IMR-90 (cell line): ENCODE measurements at regions not wholly inside any gene's neighbourhood (a gene's known extent, or its start where the extent isn't known, plus 50 kb on each side); places are given as distances from the start of the nearest gene placed in this dataset.

Source experiments
- BHLHE40 ChIP-seq: fragments of 150-350 bp; IDR thresholded peaks from 2 replicates; pipeline ENCODE4 v1.6.1; 2016; ENCODE audit warnings: mild to moderate bottlenecking, low read depth, low read length
- CHD1 ChIP-seq: IDR thresholded peaks from 2 replicates; pipeline ENCODE4 v1.6.1; 2012; ENCODE audit warnings: low read depth, low read length, improper control_type of control experiment
- CTCF ChIP-seq: conservative IDR thresholded peaks from 2 replicates; pipeline ENCODE4 v1.5.1; 2012; ENCODE audit warnings: mild to moderate bottlenecking, low read depth, low read length, improper control_type of control experiment
- ELK1 ChIP-seq: fragments of 150-350 bp; IDR thresholded peaks from 2 replicates; pipeline ENCODE4 v1.6.1; 2016; ENCODE audit warnings: low read depth, mild to moderate bottlenecking, low read length, moderate library complexity, borderline replicate concordance
- FOS ChIP-seq: fragments of 150-350 bp; IDR thresholded peaks from 2 replicates; pipeline ENCODE4 v1.6.1; 2016; ENCODE audit warnings: low read depth, low read length
- MAFK ChIP-seq: IDR thresholded peaks from 2 replicates; pipeline ENCODE4 v1.6.1; 2012; ENCODE audit warnings: low read depth, low read length, improper control_type of control experiment
- MXI1 ChIP-seq: IDR thresholded peaks from 2 replicates; pipeline ENCODE4 v1.6.1; 2012; ENCODE audit warnings: low read depth, mild to moderate bottlenecking, low read length, moderate library complexity, borderline replicate concordance
- NFE2L2 ChIP-seq: fragments of 150-350 bp; IDR thresholded peaks from 2 replicates; pipeline ENCODE4 v1.6.1; 2016; ENCODE audit warnings: low read depth, mild to moderate bottlenecking, low read length
- POLR2A ChIP-seq: IDR thresholded peaks from 2 replicates; pipeline ENCODE4 v1.6.1; 2012; ENCODE audit warnings: mild to moderate bottlenecking, low read depth, low read length
- RAD21 ChIP-seq: IDR thresholded peaks from 2 replicates; pipeline ENCODE4 v1.6.1; 2012; ENCODE audit warnings: low read length, improper control_type of control experiment
- RCOR1 ChIP-seq: IDR thresholded peaks from 2 replicates; pipeline ENCODE4 v1.6.1; 2012; ENCODE audit warnings: mild to moderate bottlenecking, low read length, improper control_type of control experiment; ENCODE audit not compliant: insufficient replicate concordance
- RFX5 ChIP-seq: IDR thresholded peaks from 2 replicates; pipeline ENCODE4 v1.8.0; 2012; ENCODE audit warnings: low read depth, mild to moderate bottlenecking, low read length, moderate library complexity
- SMC3 ChIP-seq: fragments of 150-350 bp; IDR thresholded peaks from 2 replicates; pipeline ENCODE4 v1.6.1; 2016; ENCODE audit warnings: low read depth, mild to moderate bottlenecking, antibody characterized with exemption, low read length, moderate library complexity
- USF2 ChIP-seq: fragments of 150-350 bp; IDR thresholded peaks from 2 replicates; pipeline ENCODE4 v1.6.1; 2017; ENCODE audit warnings: mild to moderate bottlenecking, antibody characterized with exemption, low read length, low read depth

GRCh38 chr6:26243132-26243531, 121.9 kb upstream of the BTN3A2 start:
- no peak for TF ChIP-seq CTCF
- TF ChIP-seq MAFK: no peak
- TF ChIP-seq RAD21: no peak
- TF ChIP-seq MXI1: no peak
- TF ChIP-seq RFX5: no peak
- TF ChIP-seq POLR2A: no peak
- no peak for TF ChIP-seq BHLHE40
- TF ChIP-seq USF2: no peak
- TF ChIP-seq CHD1: no peak
- TF ChIP-seq NFE2L2: no peak
- TF ChIP-seq ELK1: no peak
- TF ChIP-seq RCOR1: no peak
- no peak for TF ChIP-seq SMC3
- TF ChIP-seq FOS: no peak
